ENCODE measurements at regions not wholly inside any gene's neighbourhood (a gene's known extent, or its start where the extent isn't known, plus 50 kb on each side); places are given as distances from the start of the nearest gene placed in this dataset.

DNA sequence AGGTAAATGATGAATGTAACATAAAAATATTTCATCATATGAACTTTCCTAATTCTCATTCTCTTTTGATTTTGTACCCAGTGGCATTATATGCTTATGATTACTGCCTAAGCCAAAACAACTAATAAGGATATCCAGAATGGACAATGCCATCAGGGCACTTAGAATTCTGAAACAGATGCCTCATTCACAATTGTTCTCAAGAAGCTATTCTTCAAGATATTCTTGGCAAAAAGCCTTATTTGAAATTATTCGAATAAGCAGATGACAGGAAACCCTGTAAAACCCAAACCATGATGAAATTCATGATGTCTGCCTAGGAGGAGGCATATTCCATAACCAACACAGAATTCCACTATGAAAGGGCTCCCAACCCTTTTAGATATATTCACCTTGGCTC, 353.2 kb upstream of the TRIB2 start:
- Histone ChIP-seq H3K4me1 (no peaks in the 10 kb centered on the region), H3K36me3 (no peaks in the 10 kb centered on the region), H3K9me3 (no peaks in the 10 kb centered on the region), H3K27me3 (no peaks in the 10 kb centered on the region), H3K4me3 (no peak overlapping the region), H3K27ac (no peak overlapping the region)
- 40% methylated on average over 1 of the region's 1 CpG for WGBS (ENCODE audit: insufficient coverage, low coverage, low lambda C conversion rate, missing lambda C conversion rate)
- ATAC-seq (no peak), DNase-seq (no peak)
- intact Hi-C loops (cut with DNase I) = no loop called here
- TF ChIP-seq POLR2A (IDR thresholded peaks at IDR 0.05) (no peak), CTCF (IDR thresholded peaks at IDR 0.05) (no peak)

DNA sequence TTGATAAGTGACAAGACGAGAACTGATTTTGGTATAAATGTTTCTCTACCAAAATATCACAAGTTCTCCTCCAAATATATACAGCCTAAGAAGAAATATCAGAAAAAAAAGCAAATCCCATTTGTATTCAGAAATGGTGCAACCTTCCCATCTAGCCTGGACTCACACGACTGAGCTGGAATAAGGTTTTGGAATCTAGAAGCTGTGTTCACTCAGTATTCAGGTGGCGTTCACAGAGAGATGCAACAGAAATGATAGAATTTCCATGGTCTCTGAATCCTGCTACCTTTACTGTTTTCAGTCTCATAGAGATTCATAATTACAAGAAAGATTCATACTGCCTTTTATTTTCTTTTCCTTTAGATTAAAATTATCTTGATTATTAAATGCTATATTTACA, 347.2 kb upstream of the TRIB2 start:
- 78% methylated on average over 3 of the region's 3 CpGs for WGBS (ENCODE audit: insufficient coverage, low coverage, low lambda C conversion rate, missing lambda C conversion rate)
- H3K27me3 ChIP-seq = no peaks in the 10 kb centered on the region
- H3K27ac ChIP-seq = no peak overlapping the region
- intact Hi-C loops (cut with DNase I) = no loop called here
- no peak for ATAC-seq
- TF ChIP-seq POLR2A (IDR thresholded peaks at IDR 0.05) (no peak), CTCF (IDR thresholded peaks at IDR 0.05) (no peak)
- DNase-seq = no peak
- no peaks in the 10 kb centered on the region for H3K36me3 ChIP-seq
- H3K9me3 ChIP-seq = no peaks in the 10 kb centered on the region
- H3K4me1 ChIP-seq = no peaks in the 10 kb centered on the region
- H3K4me3 ChIP-seq = no peak overlapping the region

GRCh38 chr2:12376025-12376424, 340.7 kb upstream of the TRIB2 start:
- H3K27me3 ChIP-seq = no peaks in the 10 kb centered on the region
- no peak for TF ChIP-seq CTCF (IDR thresholded peaks at IDR 0.05)
- no peak for TF ChIP-seq POLR2A (IDR thresholded peaks at IDR 0.05)
- no peak for DNase-seq
- H3K9me3 ChIP-seq = no peaks in the 10 kb centered on the region
- intact Hi-C loops (cut with DNase I) = no loop called here
- H3K27ac ChIP-seq = no peak overlapping the region
- 80% methylated on average over 1 of the region's 1 CpG for WGBS (ENCODE audit: insufficient coverage, low coverage, low lambda C conversion rate, missing lambda C conversion rate)
- no peaks in the 10 kb centered on the region for H3K4me1 ChIP-seq
- no peak overlapping the region for H3K4me3 ChIP-seq
- ATAC-seq = no peak
- no peaks in the 10 kb centered on the region for H3K36me3 ChIP-seq

GRCh38 chr2:12379143-12379542, 337.6 kb upstream of the TRIB2 start:
- no peaks in the 10 kb centered on the region for H3K27me3 ChIP-seq
- DNase-seq (no peak), ATAC-seq (no peak)
- intact Hi-C loops (cut with DNase I) = no loop called here
- H3K4me3 ChIP-seq = no peak overlapping the region
- no peaks in the 10 kb centered on the region for H3K4me1 ChIP-seq
- TF ChIP-seq POLR2A (IDR thresholded peaks at IDR 0.05) = no peak
- no peak for TF ChIP-seq CTCF (IDR thresholded peaks at IDR 0.05)
- WGBS (ENCODE audit: insufficient coverage, low coverage, low lambda C conversion rate, missing lambda C conversion rate) = 100% methylated on average over 1 of the region's 1 CpG
- H3K9me3 ChIP-seq = no peaks in the 10 kb centered on the region
- H3K27ac ChIP-seq = no peak overlapping the region
- no peaks in the 10 kb centered on the region for H3K36me3 ChIP-seq

Measured in right lobe of liver (tissue), 6 donors.